ENCODE measurements at regions not wholly inside any gene's neighbourhood (a gene's known extent, or its start where the extent isn't known, plus 50 kb on each side); places are given as distances from the start of the nearest gene placed in this dataset.

- no peak for DNase-seq
- intact Hi-C loops (cut with DNase I), result no loop called here
Observed at GRCh38 chr16:86357950-86358349, 152.4 kb upstream of the FOXF1 start.

- intact Hi-C loops (cut with DNase I), result no loop called here
- DNase-seq, result no peak
Observed at GRCh38 chr16:86359571-86359970, 150.8 kb upstream of the FOXF1 start.

GRCh38 chr16:86362155-86362849 is 148.0 kb upstream of the FOXF1 start:
- no peak for DNase-seq
- intact Hi-C loops (cut with DNase I), result no loop called here

- DNase-seq, result no peak
- intact Hi-C loops (cut with DNase I), result no loop called here
Observed at GRCh38 chr16:86363057-86363490, 147.3 kb upstream of the FOXF1 start.

- peak in 1 of 42 donors; percentile 16 for DNase-seq
- intact Hi-C loops (cut with DNase I), result no loop called here
Observed at GRCh38 chr16:86363836-86364618, 146.3 kb upstream of the FOXF1 start.

GRCh38 chr16:86364653-86365380 is 145.5 kb upstream of the FOXF1 start:
- intact Hi-C loops (cut with DNase I), result no loop called here
- no peak for DNase-seq

GRCh38 chr16:86365513-86366273 is 144.6 kb upstream of the FOXF1 start:
- no peak for DNase-seq
- intact Hi-C loops (cut with DNase I), result no loop called here

GRCh38 chr16:86366481-86366880 is 143.8 kb upstream of the FOXF1 start:
- no peak for DNase-seq
- intact Hi-C loops (cut with DNase I), result no loop called here

GRCh38 chr16:86367291-86368072 is 142.8 kb upstream of the FOXF1 start:
- intact Hi-C loops (cut with DNase I), result no loop called here
- DNase-seq, result no peak

- intact Hi-C loops (cut with DNase I), result no loop called here
- DNase-seq, result no peak
Observed at GRCh38 chr16:86368261-86368660, 142.1 kb upstream of the FOXF1 start.

- intact Hi-C loops (cut with DNase I), result no loop called here
- no peak for DNase-seq
Observed at GRCh38 chr16:86370062-86370461, 140.3 kb upstream of the FOXF1 start.

- intact Hi-C loops (cut with DNase I), result no loop called here
- DNase-seq, result no peak
Observed at GRCh38 chr16:86371083-86371803, 139.1 kb upstream of the FOXF1 start.

GRCh38 chr16:86372193-86372592 is 138.1 kb upstream of the FOXF1 start:
- peak in 1 of 42 donors; percentile 9 for DNase-seq
- intact Hi-C loops (cut with DNase I), result no loop called here

- intact Hi-C loops (cut with DNase I), result no loop called here
- peak in 1 of 42 donors; percentile 25 for DNase-seq
Observed at GRCh38 chr16:86373276-86373901, 136.9 kb upstream of the FOXF1 start.

GRCh38 chr16:86374603-86375130 is 135.7 kb upstream of the FOXF1 start:
- no peak for DNase-seq
- intact Hi-C loops (cut with DNase I), result no loop called here

- intact Hi-C loops (cut with DNase I), result no loop called here
- DNase-seq, result peak in 2 of 42 donors; percentile 12 to 29
Observed at GRCh38 chr16:86375364-86375763, 135.0 kb upstream of the FOXF1 start.

GRCh38 chr16:86375851-86376250 is 134.5 kb upstream of the FOXF1 start:
- intact Hi-C loops (cut with DNase I), result no loop called here
- DNase-seq, result no peak

Data from head of caudate nucleus (tissue), 42 donors.